Jurkat, Clone E6-1 (cell line): ENCODE measurements at regions not wholly inside any gene's neighbourhood (a gene's known extent, or its start where the extent isn't known, plus 50 kb on each side); places are given as distances from the start of the nearest gene placed in this dataset.

Experiments
- DNase-seq: peaks from one replicate; pipeline ENCODE4 v3.0.0-alpha.2; 2011; ENCODE audit warnings: low read depth, low spot score
- H3K4me3 ChIP-seq: 2 replicates; pipeline ENCODE4 v1.5.1; 2011; ENCODE audit warnings: mild to moderate bottlenecking, low read length, control low read depth, moderate library complexity

GRCh38 chr5:5558102-5558501, 135.6 kb downstream of the ICE1 start:
- DNase-seq: no peak
- no peak overlapping the region for H3K4me3 ChIP-seq

- H3K4me3 ChIP-seq: no peak overlapping the region
- DNase-seq: no peak
Measured at GRCh38 chr5:5551499-5551898, 129.0 kb downstream of the ICE1 start.

- no peak for DNase-seq
- no peak overlapping the region for H3K4me3 ChIP-seq
Measured at GRCh38 chr5:5546408-5546807, 123.9 kb downstream of the ICE1 start.

GRCh38 chr5:5544094-5544663, 121.7 kb downstream of the ICE1 start:
- no peak overlapping the region for H3K4me3 ChIP-seq
- DNase-seq: no peak

GRCh38 chr5:5542654-5543053, 120.2 kb downstream of the ICE1 start:
- H3K4me3 ChIP-seq: no peak overlapping the region
- no peak for DNase-seq

GRCh38 chr5:5540065-5540464, 117.6 kb downstream of the ICE1 start:
- no peak for DNase-seq
- H3K4me3 ChIP-seq: no peak overlapping the region
